ENCODE measurements at regions not wholly inside any gene's neighbourhood (a gene's known extent, or its start where the extent isn't known, plus 50 kb on each side); places are given as distances from the start of the nearest gene placed in this dataset.
"Not testable (repeated sequence)": the region's sequence is repeated elsewhere in the genome, so short reads cannot be mapped to it uniquely, and the experiment has no call there.

DNA sequence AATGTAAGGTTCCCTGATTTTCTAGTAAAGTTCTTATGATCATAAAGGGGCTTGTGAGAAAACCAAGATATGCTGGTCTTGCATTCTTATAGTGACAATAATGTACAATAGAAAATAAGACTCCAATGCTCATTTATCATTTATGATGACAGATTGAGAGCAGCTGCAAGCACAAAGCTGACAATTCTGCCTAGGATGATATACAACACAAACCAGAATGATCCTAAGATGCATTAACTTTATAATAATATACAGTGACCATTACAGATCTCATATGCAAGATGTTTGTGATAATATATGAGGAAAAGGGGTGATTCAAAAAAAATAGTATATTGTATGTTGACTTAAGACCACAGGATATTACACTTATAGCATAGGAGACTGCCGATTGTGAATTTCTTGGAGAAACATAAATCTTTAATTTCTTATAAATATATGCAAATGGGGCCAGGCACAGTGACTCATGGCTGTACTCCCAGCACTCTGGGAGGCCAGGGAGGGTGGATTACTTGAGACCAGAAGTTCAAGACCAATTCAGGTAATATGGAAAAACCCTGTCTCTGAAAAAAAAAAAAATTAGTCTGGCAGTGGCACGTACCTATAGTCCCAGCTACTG is 387.0 kb downstream of the ZBBX start:
- no peak for DNase-seq

DNA sequence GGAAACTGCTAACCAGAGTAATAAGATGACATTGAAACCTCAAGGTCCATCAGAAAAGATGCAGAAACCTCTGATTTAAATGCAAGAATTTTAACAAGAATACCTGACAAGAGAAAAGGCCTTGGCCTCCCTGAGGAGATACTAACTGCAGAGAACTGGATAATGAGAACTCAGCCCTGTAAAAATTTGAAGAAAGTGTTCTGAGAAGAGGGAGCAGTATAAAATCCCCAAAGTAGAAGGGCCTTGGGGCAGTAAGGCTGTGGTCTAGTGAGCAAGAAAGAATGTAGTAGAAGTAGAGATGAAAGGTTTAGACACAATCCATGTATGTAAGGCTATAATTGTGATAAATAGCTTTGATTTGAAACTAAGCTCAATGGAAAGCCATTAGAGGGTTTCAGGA is 394.1 kb downstream of the ZBBX start:
- DNase-seq, result no peak

GRCh38 chr3:166975796-166976195 is 404.3 kb downstream of the ZBBX start:
- DNase-seq, result not testable (repeated sequence)

- DNase-seq, result not testable (repeated sequence)
These were observed 412.4 kb downstream of the ZBBX start for GRCh38 chr3:166967714-166968113.

DNA sequence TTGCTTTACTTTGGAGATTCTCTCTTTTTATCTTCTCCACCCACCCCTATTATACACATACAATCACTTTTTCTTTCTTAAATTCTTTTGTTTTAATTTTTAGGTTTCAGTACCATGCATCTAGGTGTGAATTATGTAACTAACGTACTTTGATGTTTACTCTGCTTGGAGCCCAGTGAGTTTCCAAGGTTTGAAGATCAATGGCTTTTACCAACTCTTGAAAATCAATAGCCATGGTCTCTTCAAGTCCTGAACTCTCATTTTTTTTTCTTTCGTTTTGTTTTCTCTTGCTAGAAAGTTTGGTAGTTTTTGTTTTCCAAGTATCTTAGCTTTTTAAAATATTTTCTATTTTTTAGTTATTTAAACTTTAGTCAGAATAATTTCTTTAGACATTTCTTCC is 417.2 kb downstream of the ZBBX start:
- no peak for DNase-seq

DNA sequence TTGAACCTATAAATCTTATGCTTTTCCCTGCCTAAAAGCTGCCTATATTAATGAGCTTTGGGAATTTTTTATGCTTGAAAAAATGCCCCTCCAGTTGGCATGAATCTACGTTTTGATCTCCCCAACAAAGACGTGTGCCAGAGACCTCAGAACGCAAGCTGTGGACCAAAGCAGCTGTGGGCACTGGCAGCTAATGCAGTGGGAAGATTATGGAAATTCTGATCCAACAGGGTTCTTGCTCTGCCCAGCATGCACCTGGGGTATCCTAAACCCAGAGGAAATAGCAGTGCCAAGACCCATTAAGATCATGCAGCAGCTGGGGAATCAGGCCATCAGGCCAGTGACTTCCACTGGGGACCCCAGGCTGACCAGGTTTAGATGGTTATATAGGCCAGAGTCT is 423.0 kb downstream of the ZBBX start:
- DNase-seq, result no peak

DNA sequence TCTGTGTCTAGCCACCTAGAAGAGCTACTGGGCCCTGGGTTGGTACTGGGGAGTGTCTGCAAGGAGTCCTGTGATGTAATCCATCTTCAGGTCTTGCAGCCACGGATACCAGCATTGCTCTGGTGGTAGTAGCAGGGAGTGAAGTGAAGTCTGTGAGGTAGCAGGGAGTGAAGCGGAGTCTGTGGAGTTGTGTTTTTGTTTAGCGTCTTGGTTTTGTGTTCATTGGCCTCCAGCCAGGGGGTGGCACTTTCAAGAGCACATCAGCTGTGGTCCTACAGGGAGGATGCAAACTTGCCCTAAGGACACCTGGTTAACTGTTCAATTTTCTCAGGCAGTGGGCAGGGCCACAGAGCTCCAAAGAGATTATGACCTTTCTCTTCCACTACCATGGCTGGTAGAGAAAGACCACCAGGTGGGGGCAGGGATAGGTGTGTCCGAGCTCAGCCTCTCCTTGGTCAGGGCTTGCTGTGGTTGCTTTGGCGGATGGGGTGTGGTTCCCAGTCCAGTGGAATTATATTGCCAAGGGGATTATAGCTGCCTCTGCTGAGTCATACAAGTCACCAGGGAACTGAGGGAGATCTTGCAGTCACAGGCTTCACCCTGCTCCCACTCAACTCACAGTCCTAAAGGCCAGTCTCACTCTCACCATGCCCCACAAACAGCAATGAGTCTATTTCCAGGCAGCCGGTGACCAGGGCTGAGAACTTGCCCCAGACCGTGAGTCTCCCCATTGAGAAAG is 424.7 kb downstream of the ZBBX start:
- DNase-seq, result no peak

DNA sequence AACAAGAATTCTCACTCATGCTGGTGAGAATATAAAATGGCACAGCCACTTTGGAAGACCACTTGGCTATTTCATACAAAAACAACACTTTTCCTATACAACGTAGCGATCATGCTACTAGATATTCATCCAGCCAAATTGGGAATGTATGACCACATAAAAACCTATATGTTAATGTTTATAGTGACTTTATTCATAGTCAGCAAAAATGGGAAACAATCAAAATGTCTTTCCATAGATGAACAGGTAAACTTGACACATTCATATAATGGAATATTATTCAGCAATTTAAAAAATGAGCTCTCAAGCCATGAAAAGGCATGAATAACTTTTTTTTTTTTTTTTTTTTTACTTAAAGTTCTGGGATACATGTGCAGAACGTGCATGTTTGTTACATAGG is 445.2 kb downstream of the ZBBX start:
- DNase-seq, result no peak

- DNase-seq, result no peak
These were observed 462.7 kb downstream of the ZBBX start for GRCh38 chr3:166917437-166917836.

DNA sequence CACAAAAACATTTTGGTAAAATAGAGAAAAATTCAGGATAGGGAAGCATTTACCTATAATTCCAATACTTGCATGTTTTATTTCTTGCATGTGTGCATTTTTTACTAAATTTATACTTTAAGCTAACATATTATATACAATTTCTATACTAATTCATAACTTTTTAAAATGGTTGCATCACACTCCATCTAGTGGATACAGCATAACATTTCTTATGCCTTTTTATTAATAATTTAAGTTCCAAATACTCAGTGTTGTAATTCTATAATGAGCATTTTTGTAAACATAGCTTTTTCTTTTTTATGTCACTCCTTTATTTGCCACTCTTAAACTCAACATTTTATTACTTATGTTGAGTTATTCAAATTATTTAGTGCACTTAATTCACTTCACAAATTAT is 477.7 kb downstream of the ZBBX start:
- DNase-seq, result no peak

DNA sequence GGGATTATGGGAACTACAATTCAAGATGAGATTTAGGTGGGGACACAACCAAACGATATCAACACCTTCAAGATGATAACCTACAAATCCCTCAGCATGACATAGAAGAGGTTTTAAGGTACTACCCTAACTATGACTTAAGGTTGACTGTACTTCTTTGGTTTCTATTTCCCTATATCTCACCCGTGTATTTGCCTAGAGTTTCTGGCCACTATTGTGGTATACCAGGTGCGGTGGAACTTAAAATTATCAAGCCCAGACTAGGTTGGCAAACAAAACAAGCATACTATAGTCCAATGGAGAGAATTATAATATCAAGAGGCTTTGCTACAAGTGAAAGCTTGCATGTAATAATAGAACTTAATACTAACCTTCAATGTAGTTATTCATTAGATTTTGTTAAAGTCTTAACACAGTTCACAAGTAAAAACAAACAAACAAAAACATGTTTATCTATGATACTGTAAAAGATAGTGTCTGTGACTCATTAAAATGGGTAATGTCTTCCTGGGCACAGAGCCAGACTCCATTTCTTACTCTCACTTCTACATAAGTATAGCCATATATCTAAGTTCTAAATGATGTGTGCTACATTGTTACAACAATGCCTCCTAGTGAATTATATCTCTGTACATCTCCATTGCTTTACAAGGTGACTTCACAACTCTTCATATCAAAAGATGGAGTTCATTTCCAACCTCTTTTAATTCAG is 479.1 kb downstream of the ZBBX start:
- DNase-seq, result no peak

DNA sequence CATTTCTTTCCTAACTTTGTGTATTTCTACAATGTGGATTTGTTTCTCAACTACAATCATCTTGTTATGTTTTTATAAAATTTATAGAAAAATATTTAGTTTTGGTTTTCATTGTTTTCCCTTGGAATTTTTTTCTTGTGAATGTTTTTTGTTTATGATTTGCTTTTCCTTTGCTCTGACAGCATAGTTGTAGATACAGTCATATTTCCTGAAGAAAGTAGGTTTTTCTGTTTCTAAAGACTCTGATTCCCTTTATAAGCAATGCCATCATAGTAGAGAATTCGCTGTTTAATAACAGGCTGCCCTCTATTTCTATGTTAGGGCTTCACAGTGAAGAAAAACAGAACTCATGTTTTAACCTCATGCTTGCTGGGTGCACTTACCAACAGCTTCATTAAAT is 482.3 kb downstream of the ZBBX start:
- DNase-seq, result no peak

DNA sequence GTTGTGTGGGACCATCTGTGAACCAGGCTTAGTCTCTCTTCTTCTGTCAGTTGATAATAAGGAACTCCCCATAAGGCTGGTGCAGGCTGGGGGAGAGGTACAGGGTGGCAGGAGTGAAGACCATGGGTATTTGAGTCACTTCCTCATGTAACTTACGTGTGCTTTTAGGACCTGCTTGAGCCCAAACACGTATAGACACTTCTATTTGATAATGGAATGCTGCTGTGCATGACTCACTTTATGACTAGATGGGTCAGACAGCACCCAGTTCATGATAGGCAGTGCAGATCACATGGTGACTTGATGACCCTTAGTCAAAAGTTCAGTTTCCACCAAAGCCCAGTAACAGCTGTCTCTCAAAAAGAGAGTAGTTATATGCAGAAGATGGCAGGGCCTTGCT is 490.9 kb downstream of the ZBBX start:
- no peak for DNase-seq

- DNase-seq, result peak; percentile 3
These were observed 500.4 kb downstream of the ZBBX start for GRCh38 chr3:166879661-166880060.

DNA sequence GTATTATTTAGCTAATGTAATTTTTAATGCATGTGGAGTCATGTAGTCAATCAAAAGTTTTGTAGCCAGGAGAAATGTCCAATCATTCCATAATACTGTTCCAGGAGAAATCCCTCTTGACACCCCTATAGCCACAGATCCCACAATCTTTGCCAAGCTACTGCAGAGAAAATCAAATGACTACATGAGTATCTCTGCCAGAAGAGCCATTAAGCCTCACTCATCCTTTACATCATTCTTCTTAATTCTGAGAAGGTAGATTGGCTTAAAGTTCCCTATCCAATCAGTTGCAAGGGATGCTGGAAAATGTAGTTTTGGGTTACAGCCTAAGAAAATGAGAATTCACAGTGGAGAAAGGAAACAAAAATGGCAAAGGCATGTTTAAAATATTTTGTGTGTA is 502.1 kb downstream of the ZBBX start:
- DNase-seq, result no peak

DNA sequence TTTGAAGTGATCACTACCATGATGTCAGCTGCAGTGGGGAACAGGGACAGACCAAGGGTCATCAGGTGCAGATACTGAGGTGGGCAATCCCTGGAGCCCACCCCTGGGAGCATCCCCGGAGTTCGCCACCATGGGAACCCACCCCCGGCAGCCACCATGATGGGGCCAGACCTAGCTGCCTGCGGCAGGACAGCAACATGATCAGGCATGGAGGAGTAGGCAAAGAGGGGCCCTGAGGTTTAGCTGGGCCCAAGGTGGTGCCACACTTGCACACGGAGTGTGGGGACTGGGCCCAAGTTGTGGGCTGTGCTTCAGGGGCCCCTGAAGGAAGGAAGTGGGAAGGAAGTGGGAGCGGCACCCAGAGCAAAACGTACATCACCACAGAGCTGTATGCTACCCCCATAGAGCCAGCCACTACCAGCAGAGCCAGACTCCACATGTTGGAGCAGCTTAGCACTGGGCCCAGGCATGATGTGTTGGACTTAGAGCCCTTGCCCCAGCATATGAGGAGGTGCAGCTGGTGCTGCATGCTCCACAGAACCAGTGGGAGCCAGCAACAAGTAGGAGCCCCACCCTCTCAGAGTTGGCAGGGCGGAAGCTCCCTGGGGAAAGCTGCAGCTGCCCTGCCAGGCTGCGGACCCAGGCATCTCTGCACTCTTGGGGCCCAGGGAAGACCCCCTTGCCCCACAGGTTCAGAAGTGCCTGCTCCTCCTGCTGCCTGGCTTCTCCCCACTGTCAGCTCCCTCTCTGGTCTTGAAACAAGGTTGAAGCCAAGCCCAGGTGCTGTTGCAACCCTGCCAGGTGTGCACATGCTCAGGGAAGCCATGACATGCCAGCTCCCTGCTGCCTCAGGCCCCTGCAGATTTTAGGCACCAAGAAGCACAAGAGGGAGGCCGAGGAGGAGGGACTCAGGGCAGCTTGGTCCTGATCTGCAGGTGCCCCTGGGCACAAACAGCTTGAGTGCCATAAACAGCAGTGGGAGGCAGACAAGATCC is 515.3 kb downstream of the ZBBX start:
- DNase-seq, result no peak

- no peak for DNase-seq
These were observed 519.9 kb downstream of the ZBBX start for GRCh38 chr3:166860217-166860616.

DNA sequence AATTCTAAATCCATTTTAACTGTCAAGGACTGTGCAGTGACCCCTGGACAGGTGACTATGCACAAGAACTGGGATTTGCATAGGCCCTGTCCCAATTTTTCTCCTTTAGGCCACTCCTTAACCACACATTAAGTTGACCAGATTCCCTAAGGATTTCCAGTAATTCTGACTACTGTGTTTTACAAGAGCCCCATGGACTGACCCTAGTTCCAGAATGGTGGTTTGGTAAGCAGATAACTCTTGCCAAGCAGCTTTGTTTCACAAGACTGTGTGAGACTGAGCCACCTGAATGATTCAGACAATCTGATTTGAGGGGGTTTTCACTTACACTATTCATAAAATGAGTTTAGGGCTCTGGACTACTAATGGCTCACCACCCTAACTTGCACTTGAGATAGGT is 535.8 kb downstream of the ZBBX start:
- DNase-seq, result no peak

GRCh38 chr3:166842784-166843183 is 537.3 kb downstream of the ZBBX start:
- DNase-seq, result not testable (repeated sequence)

DNA sequence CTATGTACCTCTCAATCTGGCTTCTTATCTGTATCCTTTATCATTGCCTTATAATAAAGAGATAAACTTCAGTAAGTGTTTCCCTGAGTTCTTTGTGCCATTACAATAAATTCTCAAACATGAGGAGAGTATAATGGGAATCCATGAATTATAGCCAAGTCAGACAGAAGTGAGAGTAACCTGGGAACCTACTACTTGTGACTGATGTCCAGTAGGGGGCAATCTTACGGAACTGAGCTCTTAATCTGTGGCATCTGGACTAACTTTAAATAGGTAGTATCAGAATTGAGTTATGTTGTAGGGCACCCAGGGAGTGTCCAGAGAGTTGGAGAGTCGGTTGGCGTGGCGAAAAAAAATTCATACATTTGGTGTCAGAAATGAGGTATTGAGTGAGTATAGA is 542.6 kb downstream of the ZBBX start:
- no peak for DNase-seq

DNA sequence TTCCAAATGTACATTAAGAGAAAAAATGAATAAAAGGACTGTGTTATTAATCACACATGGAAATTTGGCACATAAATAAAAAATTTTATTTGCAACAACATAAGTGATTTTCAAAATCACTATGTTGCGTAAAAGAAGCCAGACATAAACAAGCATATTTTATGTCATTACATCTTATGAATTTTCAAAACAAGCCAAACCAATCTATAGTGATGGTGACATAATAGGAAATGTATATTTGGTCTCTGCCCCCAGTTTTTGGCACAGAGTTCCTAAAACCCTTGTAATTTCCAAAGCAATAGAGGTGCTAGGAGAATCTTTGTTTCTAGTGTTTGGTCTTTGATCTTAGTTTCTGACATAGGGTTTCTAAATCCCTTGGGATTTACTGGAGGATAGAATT is 543.3 kb downstream of the ZBBX start:
- DNase-seq, result no peak

GRCh38 chr3:166829896-166830295 is 550.2 kb downstream of the ZBBX start:
- no peak for DNase-seq
